Muscle layer of duodenum (tissue), 2 donors: ENCODE measurements at regions not wholly inside any gene's neighbourhood (a gene's known extent, or its start where the extent isn't known, plus 50 kb on each side); places are given as distances from the start of the nearest gene placed in this dataset.
"Not testable (repeated sequence)": the region's sequence is repeated elsewhere in the genome, so short reads cannot be mapped to it uniquely, and the experiment has no call there.

ENCODE experiments used
- H3K27ac ChIP-seq: one replicate; pipeline ENCODE4 v1.7.0; 2013; ENCODE audit warnings: mild to moderate bottlenecking, low read length
- H3K27me3 ChIP-seq: one replicate; pipeline ENCODE4 v1.7.0; 2013; ENCODE audit warnings: low read depth, mild to moderate bottlenecking, control low read depth, low read length
- H3K36me3 ChIP-seq, 2 donors: one replicate each; pipeline ENCODE4 v1.7.0; 2013; ENCODE audit warnings: low read length in 2 of 2, control low read depth in 1 of 2, mild to moderate bottlenecking in 1 of 2; ENCODE audit not compliant: insufficient read depth in 2 of 2, control insufficient read depth in 1 of 2
- H3K4me1 ChIP-seq, 2 donors: one replicate each; pipeline ENCODE4 v1.7.0; 2013; ENCODE audit warnings: low read length in 2 of 2, mild to moderate bottlenecking in 2 of 2, control low read depth in 1 of 2, moderate library complexity in 1 of 2; ENCODE audit not compliant: insufficient read depth in 2 of 2, control insufficient read depth in 1 of 2
- H3K4me3 ChIP-seq, 2 donors: one replicate each; pipeline ENCODE4 v1.7.0; 2013; ENCODE audit warnings: low read length in 2 of 2, low read depth in 1 of 2, mild to moderate bottlenecking in 1 of 2
- H3K9me3 ChIP-seq, 2 donors: one replicate each; pipeline ENCODE4 v1.7.0; 2013; ENCODE audit warnings: low read length in 2 of 2, control low read depth in 1 of 2, mild to moderate bottlenecking in 1 of 2; ENCODE audit not compliant: control insufficient read depth in 1 of 2
- donor health status: healthy.

GRCh38 chr13:70995338-70995737 is 871.7 kb downstream of the DACH1 start:
- H3K9me3 ChIP-seq, result no peaks in the 10 kb centered on the region

GRCh38 chr13:70994191-70994590 is 872.8 kb downstream of the DACH1 start:
- no peak overlapping the region for H3K4me3 ChIP-seq
- H3K27ac ChIP-seq, result no peak overlapping the region
- H3K27me3 ChIP-seq, result no peaks in the 10 kb centered on the region
- H3K36me3 ChIP-seq, result no peaks in the 10 kb centered on the region
- no peaks in the 10 kb centered on the region for H3K9me3 ChIP-seq
- H3K4me1 ChIP-seq, result no peaks in the 10 kb centered on the region

More at GRCh38 chr13:70995338-70995737, 871.7 kb downstream of the DACH1 start:
- Histone ChIP-seq H3K27me3 (no peaks in the 10 kb centered on the region), H3K4me1 (no peaks in the 10 kb centered on the region), H3K36me3 (no peaks in the 10 kb centered on the region), H3K27ac (no peak overlapping the region), H3K4me3 (no peak overlapping the region)

- no peaks in the 10 kb centered on the region for H3K4me1 ChIP-seq
- no peaks in the 10 kb centered on the region for H3K27me3 ChIP-seq
- H3K9me3 ChIP-seq, result no peaks in the 10 kb centered on the region
- H3K4me3 ChIP-seq, result no peak overlapping the region
- H3K27ac ChIP-seq, result no peak overlapping the region
- H3K36me3 ChIP-seq, result no peaks in the 10 kb centered on the region
Measured at GRCh38 chr13:70987043-70987442, 878.8 kb upstream of the KLHL1 start.

- H3K4me3 ChIP-seq, result no peak overlapping the region
- H3K4me1 ChIP-seq, result no peaks in the 10 kb centered on the region
- H3K9me3 ChIP-seq, result no peaks in the 10 kb centered on the region
- H3K27me3 ChIP-seq, result no peaks in the 10 kb centered on the region
- H3K27ac ChIP-seq, result no peak overlapping the region
- no peaks in the 10 kb centered on the region for H3K36me3 ChIP-seq
Measured at GRCh38 chr13:70985371-70985770, 877.1 kb upstream of the KLHL1 start.

- not testable (repeated sequence) for H3K27ac ChIP-seq, H3K9me3 ChIP-seq, H3K27me3 ChIP-seq, H3K36me3 ChIP-seq, H3K4me1 ChIP-seq, H3K4me3 ChIP-seq
Measured at GRCh38 chr13:70981219-70981618, 873.0 kb upstream of the KLHL1 start.

- Histone ChIP-seq H3K27ac (no peak overlapping the region), H3K36me3 (no peaks in the 10 kb centered on the region), H3K9me3 (no peaks in the 10 kb centered on the region), H3K4me1 (no peaks in the 10 kb centered on the region), H3K27me3 (no peaks in the 10 kb centered on the region), H3K4me3 (no peak overlapping the region)
Measured at GRCh38 chr13:70969321-70969720, 861.1 kb upstream of the KLHL1 start.

- H3K4me3 ChIP-seq, result no peak overlapping the region
- H3K27me3 ChIP-seq, result no peaks in the 10 kb centered on the region
- no peaks in the 10 kb centered on the region for H3K4me1 ChIP-seq
- H3K27ac ChIP-seq, result no peak overlapping the region
- H3K9me3 ChIP-seq, result no peaks in the 10 kb centered on the region
- no peaks in the 10 kb centered on the region for H3K36me3 ChIP-seq
Measured at GRCh38 chr13:70967564-70967963, 859.3 kb upstream of the KLHL1 start.

GRCh38 chr13:70964874-70965273 is 856.6 kb upstream of the KLHL1 start:
- Histone ChIP-seq H3K27ac (no peak overlapping the region), H3K9me3 (no peaks in the 10 kb centered on the region), H3K4me1 (no peaks in the 10 kb centered on the region), H3K27me3 (no peaks in the 10 kb centered on the region), H3K36me3 (no peaks in the 10 kb centered on the region), H3K4me3 (no peak overlapping the region)

- Histone ChIP-seq H3K27me3 (no peaks in the 10 kb centered on the region), H3K27ac (no peak overlapping the region), H3K4me1 (no peaks in the 10 kb centered on the region), H3K36me3 (no peaks in the 10 kb centered on the region), H3K4me3 (no peak overlapping the region), H3K9me3 (no peaks in the 10 kb centered on the region)
Measured at GRCh38 chr13:70964124-70964523, 855.9 kb upstream of the KLHL1 start.

- no peaks in the 10 kb centered on the region for H3K27me3 ChIP-seq
- no peak overlapping the region for H3K27ac ChIP-seq
- H3K36me3 ChIP-seq, result no peaks in the 10 kb centered on the region
- no peak overlapping the region for H3K4me3 ChIP-seq
- no peaks in the 10 kb centered on the region for H3K9me3 ChIP-seq
- no peaks in the 10 kb centered on the region for H3K4me1 ChIP-seq
Measured at GRCh38 chr13:70960841-70961443, 852.7 kb upstream of the KLHL1 start.

GRCh38 chr13:70959035-70959775 is 851.0 kb upstream of the KLHL1 start:
- H3K36me3 ChIP-seq, result no peaks in the 10 kb centered on the region
- H3K4me1 ChIP-seq, result no peaks in the 10 kb centered on the region
- no peak overlapping the region for H3K27ac ChIP-seq
- H3K4me3 ChIP-seq, result no peak overlapping the region
- H3K9me3 ChIP-seq, result no peaks in the 10 kb centered on the region
- no peaks in the 10 kb centered on the region for H3K27me3 ChIP-seq

- no peak overlapping the region for H3K4me3 ChIP-seq
- H3K27ac ChIP-seq, result no peak overlapping the region
- no peaks in the 10 kb centered on the region for H3K27me3 ChIP-seq
- no peaks in the 10 kb centered on the region for H3K36me3 ChIP-seq
- H3K4me1 ChIP-seq, result no peaks in the 10 kb centered on the region
- no peaks in the 10 kb centered on the region for H3K9me3 ChIP-seq
Measured at GRCh38 chr13:70955887-70956286, 847.6 kb upstream of the KLHL1 start.
